CD14-positive monocyte (primary cell): ENCODE measurements at regions not wholly inside any gene's neighbourhood (a gene's known extent, or its start where the extent isn't known, plus 50 kb on each side); places are given as distances from the start of the nearest gene placed in this dataset.
"Not testable (repeated sequence)": the region's sequence is repeated elsewhere in the genome, so short reads cannot be mapped to it uniquely, and the experiment has no call there.

Experiments
- DNase-seq, 3 donors: peaks; one replicate each; pipeline ENCODE4 v3.0.0-alpha.2; 2011 to 2022
- H2AFZ ChIP-seq: 2 replicates; pipeline ENCODE4 v1.6.0; 2012; ENCODE audit warnings: mild to moderate bottlenecking, low read depth, low read length, inconsistent platforms; ENCODE audit not compliant: insufficient read depth, poor library complexity, severe bottlenecking
- H3K27ac ChIP-seq, 2 donors: 1 replicate in 1 of 2; 2 replicates in 1 of 2; pipeline ENCODE4 v1.5.1; 2012 to 2013; ENCODE audit warnings: low read length in 2 of 2, control low read depth in 1 of 2, inconsistent platforms in 1 of 2, low read depth in 1 of 2, mild to moderate bottlenecking in 1 of 2
- H3K27me3 ChIP-seq, 2 donors: one replicate each; pipeline versions ENCODE4 v1.6.0 to v1.6.1; 2011 to 2013; ENCODE audit warnings: low read length in 2 of 2; ENCODE audit not compliant: control insufficient read depth in 2 of 2, insufficient read depth in 2 of 2
- H3K36me3 ChIP-seq, 2 donors: replicated peaks in 1 of 2; 1 replicate in 1 of 2; 2 replicates in 1 of 2; pipeline versions ENCODE4 v1.5.1 to v1.6.1; 2012 to 2013; ENCODE audit warnings: low read length in 2 of 2, control low read depth in 1 of 2, inconsistent platforms in 1 of 2, mild to moderate bottlenecking in 1 of 2; ENCODE audit not compliant: insufficient read depth in 2 of 2, control insufficient read depth in 1 of 2
- H3K4me1 ChIP-seq, 2 donors: 1 replicate in 1 of 2; 2 replicates in 1 of 2; pipeline versions ENCODE4 v1.5.1 to v1.6.1; 2012 to 2013; ENCODE audit warnings: low read length in 2 of 2, control low read depth in 1 of 2, inconsistent platforms in 1 of 2, mild to moderate bottlenecking in 1 of 2, moderate library complexity in 1 of 2; ENCODE audit not compliant: insufficient read depth in 2 of 2, control insufficient read depth in 1 of 2
- H3K4me2 ChIP-seq: replicated peaks from 2 replicates; pipeline ENCODE3; 2012; ENCODE audit warnings: low read length, moderate library complexity, mild to moderate bottlenecking; ENCODE audit not compliant: poor library complexity, severe bottlenecking; ENCODE audit errors: extremely low read depth
- H3K4me3 ChIP-seq, 3 experiments: fragments of 200-600 bp in 1 of 3; sonication (generic) in 1 of 3; replicated peaks in 1 of 3; 1 replicate in 2 of 3; 2 replicates in 1 of 3; pipeline ENCODE4 v1.5.1; 2011 to 2013; ENCODE audit warnings: low read length in 3 of 3, mild to moderate bottlenecking in 3 of 3, control low read depth in 2 of 3, low read depth in 2 of 3, inconsistent platforms in 1 of 3, moderate library complexity in 1 of 3
- H3K79me2 ChIP-seq: 2 replicates; pipeline ENCODE4 v1.6.0; 2012; ENCODE audit warnings: mild to moderate bottlenecking, control low read depth, inconsistent platforms, low read length, moderate library complexity; ENCODE audit not compliant: insufficient read depth
- H3K9ac ChIP-seq: 2 replicates; pipeline ENCODE4 v1.6.0; 2017; ENCODE audit warnings: low read length, mild to moderate bottlenecking; ENCODE audit not compliant: insufficient read depth, poor library complexity, severe bottlenecking
- H3K9me3 ChIP-seq, 2 donors: replicated peaks in 1 of 2; 1 replicate in 1 of 2; 2 replicates in 1 of 2; pipeline versions ENCODE4 v1.5.1 to v1.6.1; 2012 to 2013; ENCODE audit warnings: low read length in 2 of 2, control low read depth in 1 of 2; ENCODE audit not compliant: control insufficient read depth in 1 of 2, insufficient read depth in 1 of 2
- H4K20me1 ChIP-seq: 2 replicates; pipeline ENCODE4 v1.6.0; 2012; ENCODE audit warnings: mild to moderate bottlenecking, low read length, control low read depth, moderate library complexity; ENCODE audit not compliant: insufficient read depth
- H3K27ac Mint-ChIP-seq, 7 donors: one replicate each; pipeline ENCODE4 v1.8.0; 2020; ENCODE audit warnings: mild to moderate bottlenecking in 7 of 7, mixed read lengths in 7 of 7, moderate library complexity in 6 of 7, inconsistent platforms in 2 of 7
- H3K27me3 Mint-ChIP-seq, 3 donors: one replicate each; pipeline ENCODE4 v1.8.0; 2021 to 2022; ENCODE audit warnings: low read depth in 3 of 3, mild to moderate bottlenecking in 3 of 3, mixed read lengths in 3 of 3, moderate library complexity in 3 of 3, inconsistent platforms in 1 of 3
- H3K36me3 Mint-ChIP-seq, 2 donors: one replicate each; pipeline ENCODE4 v1.8.0; 2020; ENCODE audit warnings: mixed read lengths in 2 of 2, inconsistent platforms in 1 of 2, mild to moderate bottlenecking in 1 of 2
- H3K4me1 Mint-ChIP-seq: one replicate; pipeline ENCODE4 v1.8.0; 2020; ENCODE audit warnings: mild to moderate bottlenecking, mixed read lengths
- H3K4me3 Mint-ChIP-seq, 2 donors: one replicate each; pipeline ENCODE4 v1.8.0; 2020; ENCODE audit warnings: mild to moderate bottlenecking in 2 of 2, mixed read lengths in 2 of 2, moderate library complexity in 1 of 2
- H3K9me3 Mint-ChIP-seq, 7 donors: one replicate each; pipeline ENCODE4 v1.8.0; 2020 to 2022; ENCODE audit warnings: mixed read lengths in 7 of 7, mild to moderate bottlenecking in 6 of 7, moderate library complexity in 6 of 7, inconsistent platforms in 2 of 7
- WGBS: methylation state at CpG from one replicate; pipeline ENCODE4 v1.1.5; 2013; ENCODE audit warnings: missing lambda C conversion rate; ENCODE audit not compliant: insufficient coverage; 5-methylcytosine and 5-hydroxymethylcytosine counted together
- intact Hi-C, 2 donors: fragments of 100-400 bp; cut with micrococcal nuclease; formaldehyde crosslinking; loops; one replicate each; pipeline versions ENCODE4 v1.15.0 to v1.15.1; 2023
- TF ChIP-seq, protein P1 (sequence below): fragments of 200-600 bp; IDR thresholded peaks from one replicate; pipeline ENCODE4 v1.8.0; 2022; ENCODE audit warnings: antibody characterized with exemption, mild to moderate bottlenecking

DNA sequence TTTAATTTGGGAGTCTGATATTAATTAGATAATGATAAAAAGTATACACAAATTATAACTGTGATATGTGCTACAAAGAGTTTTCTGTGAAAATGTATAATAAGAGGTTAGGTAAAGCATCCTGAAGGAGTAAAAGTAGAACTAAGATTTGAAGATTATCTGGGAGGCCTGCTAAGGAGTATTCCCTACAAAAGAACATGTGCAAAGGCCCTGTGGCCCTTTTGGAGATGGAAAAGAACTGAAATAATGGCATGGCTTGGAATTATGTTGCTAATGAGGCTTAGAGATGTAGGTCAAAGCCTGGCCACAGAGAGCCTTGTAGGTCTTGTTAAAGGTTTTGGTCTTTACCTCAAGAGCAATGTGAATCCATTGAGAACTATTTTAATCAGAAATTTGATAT is 82.0 kb downstream of the ZIC4 start:
- intact Hi-C loops, result no loop called here

DNA sequence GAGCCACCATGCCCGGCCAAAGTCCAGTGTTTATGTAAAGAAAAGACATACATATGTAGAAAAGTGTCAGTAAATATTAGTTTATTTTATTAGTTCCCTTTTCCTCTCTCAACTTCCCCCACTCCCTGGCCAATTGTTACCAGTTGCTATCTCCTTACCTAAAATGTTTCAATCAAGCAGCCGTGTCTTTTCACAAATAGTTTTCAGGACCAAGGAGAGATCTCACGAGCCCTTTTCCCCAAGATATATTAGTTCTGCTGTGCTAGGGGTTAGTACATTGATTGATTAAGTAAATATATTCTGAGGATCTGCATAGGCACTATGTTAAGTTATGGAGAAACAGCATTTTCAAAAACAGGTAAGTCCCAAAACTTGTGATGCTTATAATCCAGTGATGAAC is 87.4 kb downstream of the ZIC4 start:
- no CpG with 5 or more reads among the region's 3 CpGs for WGBS
- H3K4me1 ChIP-seq, result no peaks in the 10 kb centered on the region
- peaks cover 0 to 5% of the 10 kb centered on the region in 2 donors for H3K9me3 ChIP-seq
- no peaks in the 10 kb centered on the region for H3K27me3 Mint-ChIP-seq
- H3K9ac ChIP-seq, result no peak overlapping the region
- no peaks in the 10 kb centered on the region for H3K36me3 Mint-ChIP-seq
- no peak overlapping the region for H3K4me2 ChIP-seq
- TF ChIP-seq, protein P1, sequence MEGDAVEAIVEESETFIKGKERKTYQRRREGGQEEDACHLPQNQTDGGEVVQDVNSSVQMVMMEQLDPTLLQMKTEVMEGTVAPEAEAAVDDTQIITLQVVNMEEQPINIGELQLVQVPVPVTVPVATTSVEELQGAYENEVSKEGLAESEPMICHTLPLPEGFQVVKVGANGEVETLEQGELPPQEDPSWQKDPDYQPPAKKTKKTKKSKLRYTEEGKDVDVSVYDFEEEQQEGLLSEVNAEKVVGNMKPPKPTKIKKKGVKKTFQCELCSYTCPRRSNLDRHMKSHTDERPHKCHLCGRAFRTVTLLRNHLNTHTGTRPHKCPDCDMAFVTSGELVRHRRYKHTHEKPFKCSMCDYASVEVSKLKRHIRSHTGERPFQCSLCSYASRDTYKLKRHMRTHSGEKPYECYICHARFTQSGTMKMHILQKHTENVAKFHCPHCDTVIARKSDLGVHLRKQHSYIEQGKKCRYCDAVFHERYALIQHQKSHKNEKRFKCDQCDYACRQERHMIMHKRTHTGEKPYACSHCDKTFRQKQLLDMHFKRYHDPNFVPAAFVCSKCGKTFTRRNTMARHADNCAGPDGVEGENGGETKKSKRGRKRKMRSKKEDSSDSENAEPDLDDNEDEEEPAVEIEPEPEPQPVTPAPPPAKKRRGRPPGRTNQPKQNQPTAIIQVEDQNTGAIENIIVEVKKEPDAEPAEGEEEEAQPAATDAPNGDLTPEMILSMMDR, result no peak
- H3K27me3 ChIP-seq, result no peaks in the 10 kb centered on the region
- H3K9me3 Mint-ChIP-seq, result peaks cover 0 to 9% (median 2%) of the 10 kb centered on the region in 7 donors
- H3K79me2 ChIP-seq, result no peaks in the 10 kb centered on the region
- H3K4me3 Mint-ChIP-seq, result no peak overlapping the region
- DNase-seq, result no peak
- no peaks in the 10 kb centered on the region for H3K36me3 ChIP-seq
- intact Hi-C loops, result no loop called here
- H4K20me1 ChIP-seq, result no peaks in the 10 kb centered on the region
- no peak overlapping the region for H2AFZ ChIP-seq
- no peak overlapping the region for H3K27ac ChIP-seq
- H3K27ac Mint-ChIP-seq, result no peak overlapping the region
- H3K4me3 ChIP-seq, result no peak overlapping the region
- H3K4me1 Mint-ChIP-seq, result no peaks in the 10 kb centered on the region

More for the DNA sequence above, 82.0 kb downstream of the ZIC4 start:
- no peaks in the 10 kb centered on the region for H3K4me1 ChIP-seq
- no peaks in the 10 kb centered on the region for H3K36me3 ChIP-seq
- H3K9me3 ChIP-seq, result no peaks in the 10 kb centered on the region
- no peak overlapping the region for H3K4me3 ChIP-seq
- H3K4me3 Mint-ChIP-seq, result no peak overlapping the region
- no peaks in the 10 kb centered on the region for H3K36me3 Mint-ChIP-seq
- H3K27me3 ChIP-seq, result no peaks in the 10 kb centered on the region
- H2AFZ ChIP-seq, result no peak overlapping the region
- H3K9ac ChIP-seq, result no peak overlapping the region
- no peaks in the 10 kb centered on the region for H3K4me1 Mint-ChIP-seq
- DNase-seq, result no peak
- no peak overlapping the region for H3K27ac ChIP-seq
- TF ChIP-seq, protein P1, result no peak
- no peak overlapping the region for H3K27ac Mint-ChIP-seq
- no peaks in the 10 kb centered on the region for H3K79me2 ChIP-seq
- H3K27me3 Mint-ChIP-seq, result peaks cover 0 to 1% (median 0%) of the 10 kb centered on the region in 3 donors
- no peaks in the 10 kb centered on the region for H4K20me1 ChIP-seq
- peaks cover 0 to 3% (median 2%) of the 10 kb centered on the region in 7 donors for H3K9me3 Mint-ChIP-seq
- no peak overlapping the region for H3K4me2 ChIP-seq

DNA sequence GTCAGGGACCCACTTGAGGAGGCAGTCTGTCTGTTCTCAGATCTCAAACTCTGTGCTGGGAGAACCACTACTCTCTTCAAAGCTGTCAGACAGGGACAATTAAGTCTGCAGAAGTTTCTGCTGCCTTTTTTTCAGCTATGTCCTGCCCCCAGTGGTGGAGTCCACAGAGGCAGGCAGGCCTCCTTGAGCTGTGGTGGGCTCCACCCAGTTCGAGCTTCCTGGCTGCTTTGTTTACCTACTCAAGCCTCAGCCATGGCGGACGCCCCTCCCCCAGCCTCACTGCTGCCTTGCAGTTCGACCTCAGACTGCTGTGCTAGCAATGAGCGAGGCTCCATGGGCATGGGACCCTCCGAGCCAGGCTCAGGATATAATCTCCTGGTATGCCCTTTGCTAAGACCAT is 89.3 kb downstream of the ZIC4 start:
- H3K4me1 Mint-ChIP-seq, H3K9me3 Mint-ChIP-seq, H3K4me1 ChIP-seq, H3K36me3 Mint-ChIP-seq, H3K27me3 ChIP-seq, H3K27me3 Mint-ChIP-seq, H3K9ac ChIP-seq, H3K27ac ChIP-seq, intact Hi-C loops, H3K9me3 ChIP-seq, H3K36me3 ChIP-seq, H3K27ac Mint-ChIP-seq, H3K79me2 ChIP-seq, H2AFZ ChIP-seq, H3K4me3 Mint-ChIP-seq, H3K4me2 ChIP-seq, H4K20me1 ChIP-seq, DNase-seq, H3K4me3 ChIP-seq: not testable (repeated sequence)
- WGBS, result 77% methylated on average over 6 of the region's 6 CpGs
